Activated CD4-positive, CD25-positive, alpha-beta regulatory T cell treated with anti-CD3 and anti-CD28 coated beads, Interleukin-2, amount 50 U/mL, for 24 hours (primary cell): ENCODE measurements at regions not wholly inside any gene's neighbourhood (a gene's known extent, or its start where the extent isn't known, plus 50 kb on each side); places are given as distances from the start of the nearest gene placed in this dataset.

Experiments used
- ATAC-seq, 2 donors: fragments of 150-1000 bp; cut with Tn5 transposase; one replicate each; pipeline ENCODE4 v1.10.0; 2021; ENCODE audit warnings: mild to moderate bottlenecking in 1 of 2, moderate library complexity in 1 of 2

- no peak for ATAC-seq
Measured at GRCh38 chr14:97273540-97273939, 476.4 kb downstream of the VRK1 start.

GRCh38 chr14:97274626-97275025, 477.4 kb downstream of the VRK1 start:
- no peak for ATAC-seq

DNA sequence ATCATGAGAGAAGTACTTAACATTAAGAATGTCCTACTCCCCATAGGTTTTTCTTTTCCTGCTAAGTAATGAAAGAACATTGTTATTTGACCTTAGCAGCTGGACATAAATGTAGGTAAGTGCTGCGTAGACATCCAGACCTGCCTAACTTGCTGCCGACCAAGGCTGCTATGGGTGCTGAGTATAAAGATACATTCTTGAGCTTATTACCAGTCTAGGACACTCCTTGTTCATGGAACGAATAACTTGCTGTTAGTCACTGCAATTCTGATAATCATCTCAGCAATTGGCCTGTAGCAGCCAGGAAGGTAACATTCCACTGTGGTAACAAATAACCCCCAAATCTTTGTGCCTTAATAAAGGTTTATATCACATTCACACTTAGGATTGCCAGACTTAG, 478.1 kb downstream of the VRK1 start:
- ATAC-seq, result no peak

- no peak for ATAC-seq
Measured at GRCh38 chr14:97276573-97276972, 479.4 kb downstream of the VRK1 start.

DNA sequence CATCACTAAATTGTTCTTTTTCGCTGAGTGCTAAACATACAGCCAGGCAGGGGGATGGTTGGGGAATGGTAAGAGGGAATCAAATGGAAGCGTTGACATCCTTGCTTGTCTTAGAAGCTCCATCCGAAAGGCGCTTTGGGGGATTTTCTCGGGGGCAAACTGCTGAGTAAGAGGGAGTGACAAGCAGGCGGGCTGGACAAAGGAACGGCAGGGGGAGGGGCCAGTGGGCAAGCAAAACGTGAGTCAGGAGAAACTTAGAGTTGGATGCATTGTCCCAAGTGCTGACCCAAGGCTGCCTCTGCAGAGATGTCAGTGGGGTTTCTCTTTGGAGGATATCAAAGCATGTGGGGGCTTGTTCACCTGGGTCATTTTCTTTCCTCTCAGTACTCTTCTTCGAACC, 480.5 kb downstream of the VRK1 start:
- ATAC-seq, result no peak

DNA sequence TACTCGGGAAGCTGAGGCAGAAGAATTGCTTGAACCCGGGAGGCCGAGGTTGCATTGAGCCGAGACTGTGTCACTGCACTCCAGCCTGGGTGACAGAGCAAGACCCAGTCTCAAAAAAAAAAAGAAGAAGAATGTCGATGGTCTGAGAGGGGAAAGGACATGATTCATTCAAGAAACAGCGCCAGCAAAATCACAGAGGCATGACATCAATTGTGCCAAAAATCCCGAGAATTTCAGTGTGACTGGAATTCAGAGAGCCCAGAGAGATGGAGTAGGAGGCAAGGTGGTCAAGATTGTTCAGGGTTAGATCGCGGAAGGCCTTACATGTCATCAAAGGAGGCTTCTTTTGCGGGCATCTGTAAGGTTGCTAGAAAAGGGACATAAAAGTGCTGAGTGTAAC, 483.3 kb downstream of the VRK1 start:
- ATAC-seq, result no peak

DNA sequence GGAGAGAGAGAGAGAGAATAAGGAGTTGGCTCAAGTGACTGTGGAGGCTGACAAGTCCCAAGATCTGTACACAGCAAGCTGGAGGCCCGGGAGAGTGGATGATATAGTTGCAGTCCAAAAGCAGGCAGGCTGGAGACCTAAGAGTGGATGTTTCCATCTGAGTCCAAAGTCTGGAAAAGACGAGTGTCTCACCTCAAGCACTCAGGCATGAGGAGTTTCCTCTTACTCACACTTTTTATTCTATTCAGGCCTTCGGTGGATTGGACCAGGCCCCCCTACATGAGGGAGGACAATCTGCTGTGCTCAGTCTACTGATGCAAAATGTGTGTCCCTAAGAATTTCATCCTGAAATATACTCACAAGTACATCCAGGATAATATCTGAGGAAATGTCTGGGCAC, 484.6 kb downstream of the VRK1 start:
- ATAC-seq, result no peak

DNA sequence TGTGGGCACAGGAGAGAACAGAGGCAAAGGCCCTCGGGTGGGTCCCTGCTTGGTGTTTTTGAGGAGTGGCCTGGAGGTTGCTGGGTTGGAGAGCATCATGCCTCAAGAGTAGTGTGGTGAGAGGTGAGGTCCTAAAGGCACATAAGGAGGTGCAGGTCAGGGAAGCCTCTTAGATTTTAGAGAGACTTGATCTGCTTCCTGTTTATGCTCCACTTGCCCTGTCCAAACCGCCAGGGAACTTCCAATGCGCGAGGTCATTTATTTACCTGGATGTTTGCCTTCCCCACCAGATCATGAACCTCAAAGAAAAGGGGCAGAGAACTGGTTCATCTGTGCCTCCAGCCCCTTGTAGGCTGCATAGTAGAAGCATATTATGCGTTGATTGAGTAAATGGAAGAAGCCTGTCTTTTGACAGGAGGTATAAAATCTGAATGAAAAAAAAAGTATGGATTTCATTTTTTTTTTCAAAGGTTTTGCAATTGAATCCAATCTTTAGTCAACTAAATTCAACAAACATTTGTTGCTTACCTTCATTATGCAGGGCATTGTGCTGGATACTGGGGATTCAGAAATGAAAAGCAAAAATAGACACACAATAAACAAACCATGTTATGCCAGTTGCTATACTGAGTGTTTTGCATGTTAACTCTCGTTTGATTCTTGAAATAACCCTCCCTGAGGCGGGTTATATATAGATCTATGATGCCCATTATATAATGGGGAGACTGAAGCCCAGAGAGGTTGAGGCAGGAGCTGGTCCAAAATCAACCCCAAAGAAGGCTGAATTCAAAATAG, 485.2 kb downstream of the VRK1 start:
- no peak for ATAC-seq

GRCh38 chr14:97283005-97283403, 485.8 kb downstream of the VRK1 start:
- peak; percentile 17 to 38 for ATAC-seq

DNA sequence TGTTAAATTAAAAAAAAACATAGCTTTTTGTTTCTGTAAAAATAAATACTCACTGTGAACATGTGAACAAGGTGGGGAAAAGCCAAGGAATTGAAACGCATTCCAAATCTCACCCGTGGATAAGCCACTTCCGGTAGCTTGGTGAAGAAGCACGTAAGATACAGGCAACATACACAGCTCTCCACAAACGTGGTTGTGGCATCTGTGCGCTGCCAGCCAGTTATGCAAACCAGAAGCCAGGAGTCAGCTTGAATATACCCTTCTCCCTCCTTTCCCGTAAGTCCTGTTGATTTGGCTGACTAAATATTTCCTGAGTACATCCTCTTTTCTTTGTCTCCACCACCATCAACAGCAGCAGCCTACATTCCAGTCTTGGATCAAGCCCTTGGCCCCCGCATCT, 486.2 kb downstream of the VRK1 start:
- ATAC-seq, result no peak

DNA sequence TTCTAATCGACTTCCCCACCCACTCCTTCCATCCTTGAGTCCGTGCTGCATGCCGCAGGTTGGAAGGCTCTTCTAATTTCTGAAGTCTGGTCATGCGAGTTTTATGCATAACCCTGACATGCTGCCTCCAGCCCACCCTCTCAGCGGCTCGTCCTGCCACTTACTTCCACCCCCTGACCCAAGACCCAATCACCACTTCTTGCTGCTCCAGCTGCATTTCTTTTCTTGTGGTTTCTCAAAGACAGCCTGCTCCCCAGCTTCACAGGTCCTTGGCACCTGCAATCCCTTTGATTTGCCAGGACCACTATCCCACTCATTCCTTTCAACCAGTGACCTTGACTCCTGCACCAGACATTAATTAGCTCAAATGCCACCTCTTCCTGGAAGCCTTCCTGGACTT, 486.7 kb downstream of the VRK1 start:
- ATAC-seq, result no peak

- ATAC-seq, result no peak
Measured at GRCh38 chr14:97287956-97288355, 490.8 kb downstream of the VRK1 start.

DNA sequence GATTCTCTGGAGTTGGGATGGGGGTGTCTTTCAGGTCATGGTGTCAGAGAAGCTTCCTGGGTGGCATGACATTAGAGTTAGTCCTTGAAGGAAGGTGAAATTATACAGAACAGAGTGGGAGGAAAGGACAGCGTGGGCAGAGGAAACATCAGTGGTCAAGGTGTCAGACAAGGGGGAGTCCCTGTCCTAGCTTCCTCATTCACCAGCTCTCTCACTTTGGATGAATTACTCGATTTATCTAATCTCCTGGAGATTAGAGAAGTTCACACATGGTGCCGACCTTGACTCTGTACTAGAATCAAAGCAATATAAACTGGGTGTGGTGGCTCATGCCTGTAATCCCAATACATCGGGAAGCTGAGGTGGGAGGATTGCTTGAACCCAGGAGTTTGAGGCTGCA, 492.9 kb downstream of the VRK1 start:
- ATAC-seq, result no peak

- peak in 1 of 2 donors; percentile 17 for ATAC-seq
Measured at GRCh38 chr14:97290977-97291376, 493.8 kb downstream of the VRK1 start.

DNA sequence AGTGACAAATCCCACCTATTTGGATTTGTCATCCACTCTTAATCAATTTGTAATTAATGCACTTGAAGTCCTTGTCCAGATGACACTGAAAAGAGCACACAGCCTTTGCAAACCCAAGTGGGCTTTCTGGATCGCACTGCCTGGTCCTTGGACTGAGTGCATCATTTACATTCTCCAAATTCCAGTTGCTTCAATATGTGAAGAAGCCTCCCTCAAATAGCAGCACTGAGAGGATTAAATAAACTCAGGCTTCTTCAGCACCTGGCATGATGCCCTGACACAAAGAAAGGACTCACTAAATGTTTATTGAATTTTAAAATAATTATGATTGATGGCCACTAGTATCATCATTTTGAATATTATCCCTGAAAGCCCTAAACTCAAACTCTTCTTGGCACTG, 496.5 kb downstream of the VRK1 start:
- no peak for ATAC-seq

DNA sequence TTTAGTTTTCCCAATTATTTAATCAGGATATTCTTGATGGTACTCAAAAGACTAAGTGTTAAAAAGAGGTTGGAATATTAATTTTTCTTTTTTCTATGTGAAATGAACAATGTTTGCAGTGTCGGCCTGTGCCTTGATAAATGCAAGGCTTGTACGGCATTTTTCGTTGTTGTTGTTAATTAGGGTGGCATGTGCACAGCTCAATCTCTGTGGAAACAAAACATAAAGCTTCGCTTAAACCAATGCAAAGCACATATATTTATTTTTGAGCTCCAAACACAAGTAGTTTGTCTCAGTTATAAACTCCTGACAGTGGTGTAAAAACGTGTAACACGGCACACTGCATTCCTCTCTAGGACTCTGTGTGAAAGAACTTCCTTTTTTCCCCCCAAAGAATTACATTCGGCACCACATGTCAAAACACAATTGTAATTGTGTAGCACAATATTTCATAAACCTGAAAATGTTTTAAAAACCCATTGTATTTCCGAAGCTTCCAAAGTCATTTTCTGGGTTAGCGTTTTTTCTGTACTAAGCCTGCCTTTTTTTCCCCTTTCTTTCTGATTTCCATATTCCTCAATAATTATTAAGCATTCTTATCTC, 498.0 kb downstream of the VRK1 start:
- ATAC-seq, result no peak

DNA sequence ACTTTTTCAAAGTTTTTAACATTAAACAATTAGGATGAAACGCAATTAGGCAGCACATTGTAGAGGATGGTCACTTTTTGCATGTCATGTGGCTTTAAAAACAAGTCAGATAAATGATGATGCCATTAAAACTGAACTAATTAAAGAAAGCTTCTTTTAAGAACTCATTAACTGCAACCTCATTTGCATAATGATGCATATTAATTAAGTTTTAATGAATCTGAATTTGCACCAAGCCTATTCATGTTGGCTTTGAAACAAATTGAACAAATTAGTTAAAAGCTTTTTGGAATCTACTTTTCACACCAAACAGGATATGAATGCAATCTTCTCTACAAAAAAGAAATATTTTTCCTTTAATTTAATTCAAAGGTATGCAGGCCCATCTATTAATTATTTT, 499.0 kb downstream of the VRK1 start:
- ATAC-seq, result no peak

DNA sequence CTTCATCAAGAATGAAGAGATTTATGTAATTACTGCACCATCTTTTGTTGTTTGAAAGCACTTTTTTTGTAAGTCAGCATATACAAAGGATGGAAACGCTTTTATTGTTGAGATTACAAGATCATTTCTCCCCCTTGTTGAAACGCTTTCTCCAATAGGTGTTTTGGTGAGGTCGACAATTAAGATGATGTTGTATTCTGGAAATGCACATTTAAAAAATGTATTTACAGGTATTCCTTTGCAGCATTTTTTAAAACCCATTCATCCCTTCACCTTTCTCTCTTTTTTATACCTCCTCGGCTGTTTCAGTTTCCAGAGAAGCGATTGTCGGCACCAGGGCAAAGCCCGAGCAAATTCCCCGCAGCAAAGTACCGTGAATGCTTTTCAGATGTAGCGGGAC, 499.9 kb downstream of the VRK1 start:
- no peak for ATAC-seq

DNA sequence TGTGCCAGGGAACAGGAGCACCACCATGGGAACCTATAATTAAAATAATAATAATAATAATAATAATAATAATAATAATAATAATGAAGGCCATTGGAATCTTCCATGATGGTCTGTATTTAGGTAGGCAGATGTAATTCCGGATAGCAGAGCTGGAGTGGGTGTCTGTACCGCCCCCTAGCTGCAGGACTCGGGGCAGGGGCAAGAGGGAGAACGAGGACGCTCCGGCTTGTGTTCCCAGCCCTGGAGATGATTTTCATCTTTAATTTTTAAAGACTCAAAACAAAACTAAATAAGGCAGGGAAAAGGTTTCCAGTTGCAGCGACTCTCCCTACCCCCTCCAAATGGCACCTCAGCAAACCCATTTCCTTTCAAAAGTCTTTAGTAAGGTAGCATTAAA, 501.1 kb downstream of the VRK1 start:
- ATAC-seq, result no peak

- no peak for ATAC-seq
Measured at GRCh38 chr14:97298736-97299135, 501.6 kb downstream of the VRK1 start.

GRCh38 chr14:97299661-97300060, 502.5 kb downstream of the VRK1 start:
- no peak for ATAC-seq

- no peak for ATAC-seq
Measured at GRCh38 chr14:97301931-97302559, 504.9 kb downstream of the VRK1 start.

GRCh38 chr14:97306133-97306759, 509.1 kb downstream of the VRK1 start:
- ATAC-seq, result peak; percentile 15 to 39

GRCh38 chr14:97306760-97307246, 509.6 kb downstream of the VRK1 start:
- peak; percentile 83 to 90 for ATAC-seq
